Gastroesophageal sphincter (tissue), 4 donors: ENCODE measurements at regions not wholly inside any gene's neighbourhood (a gene's known extent, or its start where the extent isn't known, plus 50 kb on each side); places are given as distances from the start of the nearest gene placed in this dataset.
A peak's percentile ranks its signal among the peaks of the same experiment; 100 is the strongest.

Experiments used
- ATAC-seq: fragments of 150-250 bp; one replicate; pipeline ENCODE4 v1.9.1; 2016; ENCODE audit warnings: mild to moderate bottlenecking, moderate library complexity
- H3K27ac ChIP-seq, 4 donors: fragments of 200-600 bp; sonication (generic) in 3 of 4; 1 replicate in 3 of 4; 2 replicates in 1 of 4; pipeline ENCODE4 v1.5.1; 2016 to 2019
- H3K27me3 ChIP-seq: fragments of 200-600 bp; sonication (generic); one replicate; pipeline ENCODE4 v1.5.1; 2019
- H3K36me3 ChIP-seq, 2 donors: fragments of 200-600 bp; sonication (generic); one replicate each; pipeline ENCODE4 v1.5.1; 2019; ENCODE audit warnings: control low read depth in 1 of 2
- H3K4me1 ChIP-seq, 3 donors: fragments of 200-600 bp; sonication (generic); 1 replicate in 2 of 3; 2 replicates in 1 of 3; pipeline ENCODE4 v1.5.1; 2016 to 2019; ENCODE audit warnings: control low read depth in 2 of 3
- H3K4me3 ChIP-seq, 2 donors: fragments of 200-600 bp; sonication (generic); one replicate each; pipeline ENCODE4 v1.5.1; 2019; ENCODE audit warnings: mild to moderate bottlenecking in 1 of 2, moderate library complexity in 1 of 2
- H3K9me3 ChIP-seq, 3 donors: fragments of 200-600 bp; sonication (generic); one replicate each; pipeline ENCODE4 v1.5.1; 2017 to 2019; ENCODE audit warnings: control low read depth in 2 of 3
- CTCF ChIP-seq, 4 experiments: fragments of 200-600 bp in 2 of 4; fragments of 450-650 bp in 2 of 4; sonication (generic) in 1 of 4; IDR thresholded peaks; one replicate each; pipeline ENCODE4 v1.5.1; 2017 to 2019; ENCODE audit warnings: antibody characterized with exemption in 4 of 4, mild to moderate bottlenecking in 2 of 4, moderate library complexity in 2 of 4
- EP300 ChIP-seq: sonication (generic); formaldehyde crosslinking; IDR thresholded peaks from one replicate; pipeline ENCODE4 v1.6.1; 2017; ENCODE audit warnings: antibody characterized with exemption, mild to moderate bottlenecking
- POLR2A ChIP-seq, 2 donors: fragments of 450-650 bp; IDR thresholded peaks; one replicate each; pipeline ENCODE4 v1.6.1; 2017; ENCODE audit warnings: antibody characterized with exemption in 2 of 2, mild to moderate bottlenecking in 2 of 2, moderate library complexity in 1 of 2
- POLR2AphosphoS5 ChIP-seq: sonication (generic); formaldehyde crosslinking; IDR thresholded peaks from one replicate; pipeline ENCODE4 v1.6.1; 2017; ENCODE audit warnings: antibody characterized with exemption
- WGBS, 2 donors: methylation state at CpG; one replicate each; pipeline ENCODE4 v1.1.5; 2018; ENCODE audit warnings: low coverage in 1 of 2; 5-methylcytosine and 5-hydroxymethylcytosine counted together

- TF ChIP-seq CTCF (IDR thresholded peaks at IDR 0.05), result no peak
- no peak for TF ChIP-seq EP300
- TF ChIP-seq POLR2A (IDR thresholded peaks at IDR 0.05), result no peak
- WGBS, 2 donors, result 70 to 75% methylated on average over 2 to 5 of the region's 8 CpGs
- H3K4me3 ChIP-seq, result no peak overlapping the region
- ATAC-seq, result peak; percentile 43
- no peak overlapping the region for H3K27ac ChIP-seq
- H3K27me3 ChIP-seq, result no peaks in the 10 kb centered on the region
- no peaks in the 10 kb centered on the region for H3K36me3 ChIP-seq
- H3K4me1 ChIP-seq, result no peaks in the 10 kb centered on the region
- H3K9me3 ChIP-seq, result no peaks in the 10 kb centered on the region
These were observed 175.7 kb upstream of the ARL4C start for GRCh38 chr2:234672498-234673150.

DNA sequence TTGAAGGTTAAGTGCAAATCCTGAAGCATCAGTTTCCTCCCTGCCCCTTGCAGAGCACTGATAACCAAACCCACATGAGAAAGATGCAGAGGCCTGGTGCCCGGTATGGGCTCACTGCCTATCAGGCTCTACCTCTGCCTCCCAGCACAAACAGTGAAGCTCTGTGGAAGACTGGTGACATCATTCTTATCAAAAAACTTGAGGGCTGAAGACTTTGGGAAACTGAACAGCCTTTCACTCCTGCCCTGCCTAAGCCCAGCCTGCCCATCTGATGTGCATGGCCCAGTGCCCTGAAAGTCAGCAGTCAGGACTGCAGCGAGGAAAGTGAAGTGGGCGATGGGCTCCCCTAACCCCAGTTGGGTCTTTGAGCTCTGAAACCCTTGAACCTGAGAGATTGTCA lies 174.8 kb upstream of the ARL4C start:
- Histone ChIP-seq H3K27ac (no peak overlapping the region), H3K36me3 (no peaks in the 10 kb centered on the region), H3K4me3 (no peak overlapping the region), H3K4me1 (no peaks in the 10 kb centered on the region), H3K9me3 (no peaks in the 10 kb centered on the region), H3K27me3 (no peaks in the 10 kb centered on the region)
- WGBS, 2 donors, result 100% methylated on average over 2 of the region's 3 CpGs; no CpG with 5 or more reads in 1 of the 2 donors
- ATAC-seq, result no peak
- no peak for TF ChIP-seq CTCF (IDR thresholded peaks at IDR 0.05)
- no peak for TF ChIP-seq POLR2AphosphoS5
- no peak for TF ChIP-seq EP300
- TF ChIP-seq POLR2A (IDR thresholded peaks at IDR 0.05), result no peak

GRCh38 chr2:234671231-234671630 lies 174.3 kb upstream of the ARL4C start:
- Histone ChIP-seq H3K27me3 (no peaks in the 10 kb centered on the region), H3K9me3 (no peaks in the 10 kb centered on the region), H3K4me3 (no peak overlapping the region), H3K27ac (no peak overlapping the region), H3K4me1 (no peaks in the 10 kb centered on the region), H3K36me3 (no peaks in the 10 kb centered on the region)
- no peak for TF ChIP-seq EP300
- ATAC-seq, result no peak
- 92% methylated on average over 3 of the region's 3 CpGs; no CpG with 5 or more reads in 1 of the 2 donors for WGBS, 2 donors

GRCh38 chr2:234670806-234671205 lies 173.9 kb upstream of the ARL4C start:
- H3K27ac ChIP-seq, result no peak overlapping the region
- no peaks in the 10 kb centered on the region for H3K9me3 ChIP-seq
- 85 to 90% methylated on average over 4 to 5 of the region's 7 CpGs for WGBS, 2 donors
- no peak overlapping the region for H3K4me3 ChIP-seq
- TF ChIP-seq POLR2AphosphoS5 (no peak), EP300 (no peak), CTCF (IDR thresholded peaks at IDR 0.05) (no peak), POLR2A (IDR thresholded peaks at IDR 0.05) (no peak)
- no peaks in the 10 kb centered on the region for H3K36me3 ChIP-seq
- no peak for ATAC-seq
- no peaks in the 10 kb centered on the region for H3K4me1 ChIP-seq
- H3K27me3 ChIP-seq, result no peaks in the 10 kb centered on the region

DNA sequence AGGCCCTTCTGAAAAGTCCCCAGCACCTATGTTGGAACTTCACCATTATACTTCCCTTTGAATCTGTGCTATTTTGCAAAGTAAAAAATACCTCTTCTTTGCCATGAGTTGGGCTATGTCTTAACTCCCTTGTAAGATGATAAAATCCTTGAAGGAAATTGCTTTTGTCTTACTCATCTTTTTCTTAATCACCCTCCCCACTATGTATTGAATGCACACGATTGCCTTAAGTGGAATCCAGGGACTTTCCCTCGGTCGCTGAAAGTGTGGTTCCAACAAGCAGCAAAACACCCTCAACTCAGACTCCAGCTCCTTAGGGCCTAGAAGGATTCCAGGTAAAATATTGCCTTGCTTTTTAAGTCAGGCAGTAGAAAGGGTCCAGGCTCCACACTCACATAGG lies 173.2 kb upstream of the ARL4C start:
- Histone ChIP-seq H3K27me3 (no peaks in the 10 kb centered on the region), H3K9me3 (no peaks in the 10 kb centered on the region), H3K36me3 (no peaks in the 10 kb centered on the region), H3K4me3 (no peak overlapping the region), H3K4me1 (no peaks in the 10 kb centered on the region), H3K27ac (no peak overlapping the region)
- TF ChIP-seq POLR2AphosphoS5 (no peak), EP300 (no peak), CTCF (IDR thresholded peaks at IDR 0.05) (no peak), POLR2A (IDR thresholded peaks at IDR 0.05) (no peak)
- ATAC-seq, result no peak
- WGBS, 2 donors, result 85% methylated on average over 3 of the region's 3 CpGs; no CpG with 5 or more reads in 1 of the 2 donors
